ENCODE measurements at regions not wholly inside any gene's neighbourhood (a gene's known extent, or its start where the extent isn't known, plus 50 kb on each side); places are given as distances from the start of the nearest gene placed in this dataset.

DNA sequence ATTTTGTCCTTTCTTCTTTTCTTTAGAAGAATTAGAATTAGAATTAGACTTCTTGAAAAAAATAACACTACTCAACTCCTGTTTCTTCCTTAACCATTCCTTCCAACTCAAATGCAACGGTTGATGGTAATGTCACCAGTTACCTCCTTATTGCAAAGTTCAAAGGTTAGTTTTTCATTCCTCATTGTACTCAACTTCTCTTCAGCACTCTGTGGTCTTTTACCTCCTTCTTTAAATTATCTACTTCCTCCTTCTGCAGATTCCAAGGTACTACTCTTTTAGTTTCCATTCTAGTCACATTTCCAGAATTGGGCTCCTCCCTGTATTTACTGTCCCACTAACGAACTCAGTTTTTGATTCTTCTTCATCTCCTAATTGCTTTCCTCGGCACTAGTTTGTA is 700.7 kb downstream of the SATB2 start:
- no peak overlapping the region for H3K27ac ChIP-seq
- no peak for DNase-seq (ENCODE audit: low spot score)
- H2AFZ ChIP-seq, result no peak overlapping the region
- WGBS (ENCODE audit: low lambda C conversion rate, missing lambda C conversion rate), result 84% methylated on average over 3 of the region's 3 CpGs
- H3K9me3 ChIP-seq (ENCODE audit: low read depth), result no peaks in the 10 kb centered on the region
- no peaks in the 10 kb centered on the region for H3K27me3 ChIP-seq
- H3K79me2 ChIP-seq, result no peaks in the 10 kb centered on the region
- no peaks in the 10 kb centered on the region for H3K36me3 ChIP-seq (replicated peaks; ENCODE audit: insufficient read depth, low read depth)
- H3K4me3 ChIP-seq, result no peak overlapping the region
- no peaks in the 10 kb centered on the region for H3K9me2 ChIP-seq (replicated peaks; ENCODE audit: insufficient read depth)
- TF ChIP-seq EZH2 (IDR thresholded peaks at IDR 0.05; ENCODE audit: borderline replicate concordance) (no peak), EZH2phosphoT487 (IDR thresholded peaks at IDR 0.05; ENCODE audit: low read depth, severe bottlenecking, unreplicated experiment) (no peak)
- TF ChIP-seq, protein P1, sequence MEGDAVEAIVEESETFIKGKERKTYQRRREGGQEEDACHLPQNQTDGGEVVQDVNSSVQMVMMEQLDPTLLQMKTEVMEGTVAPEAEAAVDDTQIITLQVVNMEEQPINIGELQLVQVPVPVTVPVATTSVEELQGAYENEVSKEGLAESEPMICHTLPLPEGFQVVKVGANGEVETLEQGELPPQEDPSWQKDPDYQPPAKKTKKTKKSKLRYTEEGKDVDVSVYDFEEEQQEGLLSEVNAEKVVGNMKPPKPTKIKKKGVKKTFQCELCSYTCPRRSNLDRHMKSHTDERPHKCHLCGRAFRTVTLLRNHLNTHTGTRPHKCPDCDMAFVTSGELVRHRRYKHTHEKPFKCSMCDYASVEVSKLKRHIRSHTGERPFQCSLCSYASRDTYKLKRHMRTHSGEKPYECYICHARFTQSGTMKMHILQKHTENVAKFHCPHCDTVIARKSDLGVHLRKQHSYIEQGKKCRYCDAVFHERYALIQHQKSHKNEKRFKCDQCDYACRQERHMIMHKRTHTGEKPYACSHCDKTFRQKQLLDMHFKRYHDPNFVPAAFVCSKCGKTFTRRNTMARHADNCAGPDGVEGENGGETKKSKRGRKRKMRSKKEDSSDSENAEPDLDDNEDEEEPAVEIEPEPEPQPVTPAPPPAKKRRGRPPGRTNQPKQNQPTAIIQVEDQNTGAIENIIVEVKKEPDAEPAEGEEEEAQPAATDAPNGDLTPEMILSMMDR (IDR thresholded peaks at IDR 0.05; ENCODE audit: poor library complexity), result no peak
- no peak overlapping the region for H3K4me2 ChIP-seq
- H4K20me1 ChIP-seq (ENCODE audit: insufficient read depth, poor library complexity, severe bottlenecking), result no peaks in the 10 kb centered on the region
- no peaks in the 10 kb centered on the region for H3K4me1 ChIP-seq (ENCODE audit: insufficient read depth)

DNA sequence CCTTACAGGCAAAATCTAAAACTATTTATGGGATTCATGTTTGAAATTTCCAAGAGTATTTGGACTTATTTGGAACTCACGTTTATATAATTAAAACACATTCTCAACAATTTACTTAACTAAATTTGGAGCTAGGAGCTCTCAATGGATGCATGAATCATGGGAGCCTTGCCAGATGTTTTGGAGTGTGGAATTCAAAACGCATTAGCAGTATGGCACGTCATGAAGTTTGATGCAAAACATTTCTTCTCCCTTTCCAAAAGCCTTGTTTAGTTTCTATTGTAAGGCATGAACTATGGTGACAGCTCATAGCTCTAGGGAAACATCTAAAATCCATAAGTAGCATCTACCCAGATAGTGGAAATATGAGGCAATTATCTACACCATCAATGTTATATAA is 701.6 kb downstream of the SATB2 start:
- Histone ChIP-seq H3K27ac (no peak overlapping the region), H3K36me3 (replicated peaks; ENCODE audit: insufficient read depth, low read depth) (no peaks in the 10 kb centered on the region), H3K4me3 (no peak overlapping the region), H3K4me2 (no peak overlapping the region), H3K4me1 (ENCODE audit: insufficient read depth) (no peaks in the 10 kb centered on the region), H4K20me1 (ENCODE audit: insufficient read depth, poor library complexity, severe bottlenecking) (no peaks in the 10 kb centered on the region), H3K9me3 (ENCODE audit: low read depth) (no peaks in the 10 kb centered on the region), H3K27me3 (no peaks in the 10 kb centered on the region), H3K79me2 (no peaks in the 10 kb centered on the region), H2AFZ (no peak overlapping the region), H3K9me2 (replicated peaks; ENCODE audit: insufficient read depth) (no peaks in the 10 kb centered on the region)
- no peak for TF ChIP-seq EZH2phosphoT487 (IDR thresholded peaks at IDR 0.05; ENCODE audit: low read depth, severe bottlenecking, unreplicated experiment)
- TF ChIP-seq, protein P1 (IDR thresholded peaks at IDR 0.05; ENCODE audit: poor library complexity), result no peak
- TF ChIP-seq EZH2 (IDR thresholded peaks at IDR 0.05; ENCODE audit: borderline replicate concordance), result no peak
- DNase-seq (ENCODE audit: low spot score), result no peak
- WGBS (ENCODE audit: low lambda C conversion rate, missing lambda C conversion rate), result 54% methylated on average over 3 of the region's 3 CpGs

DNA sequence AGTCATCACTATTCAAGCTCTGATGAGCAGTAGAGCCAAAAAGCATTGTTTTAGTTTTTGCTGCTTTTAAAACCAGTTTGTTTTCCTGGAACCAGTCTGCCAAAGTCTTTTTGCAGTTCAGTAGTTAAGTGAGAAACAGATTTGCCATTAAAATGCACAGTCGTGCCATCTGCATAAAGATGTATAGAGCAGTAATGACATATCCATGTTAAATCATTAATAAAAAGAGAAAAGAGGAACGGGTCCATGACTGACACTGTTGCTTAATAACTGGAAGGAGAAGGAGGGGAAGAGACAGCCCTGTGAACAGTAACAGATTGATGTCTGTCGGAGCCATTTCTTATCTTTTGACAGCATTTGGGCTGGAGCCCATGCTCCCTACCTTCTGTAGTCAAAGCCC is 704.6 kb downstream of the SATB2 start:
- Histone ChIP-seq H4K20me1 (ENCODE audit: insufficient read depth, poor library complexity, severe bottlenecking) (no peaks in the 10 kb centered on the region), H3K9me2 (replicated peaks; ENCODE audit: insufficient read depth) (no peaks in the 10 kb centered on the region), H3K79me2 (no peaks in the 10 kb centered on the region), H3K27me3 (no peaks in the 10 kb centered on the region), H3K36me3 (replicated peaks; ENCODE audit: insufficient read depth, low read depth) (no peaks in the 10 kb centered on the region), H3K4me3 (no peak overlapping the region), H2AFZ (no peak overlapping the region), H3K27ac (no peak overlapping the region), H3K9me3 (ENCODE audit: low read depth) (no peaks in the 10 kb centered on the region), H3K4me1 (ENCODE audit: insufficient read depth) (no peaks in the 10 kb centered on the region), H3K4me2 (no peak overlapping the region)
- 79% methylated on average over 3 of the region's 3 CpGs for WGBS (ENCODE audit: low lambda C conversion rate, missing lambda C conversion rate)
- DNase-seq (ENCODE audit: low spot score), result no peak
- TF ChIP-seq EZH2 (IDR thresholded peaks at IDR 0.05; ENCODE audit: borderline replicate concordance), result no peak
- TF ChIP-seq, protein P1 (IDR thresholded peaks at IDR 0.05; ENCODE audit: poor library complexity), result no peak
- TF ChIP-seq EZH2phosphoT487 (IDR thresholded peaks at IDR 0.05; ENCODE audit: low read depth, severe bottlenecking, unreplicated experiment), result no peak

DNA sequence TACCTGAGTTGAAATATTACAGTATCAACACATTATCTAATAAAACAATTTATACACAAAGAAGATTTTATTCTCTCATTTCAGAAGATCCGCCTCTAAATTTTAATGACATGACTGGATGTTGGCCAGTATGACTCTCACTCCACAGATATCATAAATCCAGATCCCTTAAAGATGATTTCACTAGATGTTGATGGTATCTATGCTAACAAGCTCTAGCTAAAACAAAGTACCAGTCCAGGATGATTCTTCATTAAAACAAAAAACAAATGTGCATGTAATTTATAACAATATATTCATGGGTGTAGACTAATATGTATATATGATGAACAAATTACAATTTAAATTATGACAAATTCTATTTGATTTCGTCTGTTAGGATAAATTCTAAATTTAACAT is 708.4 kb downstream of the SATB2 start:
- no peak for DNase-seq (ENCODE audit: low spot score)
- WGBS (ENCODE audit: low lambda C conversion rate, missing lambda C conversion rate), result 90% methylated on average over 2 of the region's 2 CpGs
- no peak overlapping the region for H3K4me3 ChIP-seq
- H3K79me2 ChIP-seq, result no peaks in the 10 kb centered on the region
- H3K27me3 ChIP-seq, result no peaks in the 10 kb centered on the region
- no peaks in the 10 kb centered on the region for H3K9me3 ChIP-seq (ENCODE audit: low read depth)
- no peak overlapping the region for H3K27ac ChIP-seq
- H3K4me2 ChIP-seq, result no peak overlapping the region
- H4K20me1 ChIP-seq (ENCODE audit: insufficient read depth, poor library complexity, severe bottlenecking), result no peaks in the 10 kb centered on the region
- no peaks in the 10 kb centered on the region for H3K36me3 ChIP-seq (replicated peaks; ENCODE audit: insufficient read depth, low read depth)
- TF ChIP-seq, protein P1 (IDR thresholded peaks at IDR 0.05; ENCODE audit: poor library complexity), result no peak
- TF ChIP-seq EZH2phosphoT487 (IDR thresholded peaks at IDR 0.05; ENCODE audit: low read depth, severe bottlenecking, unreplicated experiment) (no peak), EZH2 (IDR thresholded peaks at IDR 0.05; ENCODE audit: borderline replicate concordance) (no peak)
- no peaks in the 10 kb centered on the region for H3K9me2 ChIP-seq (replicated peaks; ENCODE audit: insufficient read depth)
- no peaks in the 10 kb centered on the region for H3K4me1 ChIP-seq (ENCODE audit: insufficient read depth)
- no peak overlapping the region for H2AFZ ChIP-seq

Measured in hepatocyte (in vitro differentiated cells).